ENCODE measurements at regions not wholly inside any gene's neighbourhood (a gene's known extent, or its start where the extent isn't known, plus 50 kb on each side); places are given as distances from the start of the nearest gene placed in this dataset.

DNA sequence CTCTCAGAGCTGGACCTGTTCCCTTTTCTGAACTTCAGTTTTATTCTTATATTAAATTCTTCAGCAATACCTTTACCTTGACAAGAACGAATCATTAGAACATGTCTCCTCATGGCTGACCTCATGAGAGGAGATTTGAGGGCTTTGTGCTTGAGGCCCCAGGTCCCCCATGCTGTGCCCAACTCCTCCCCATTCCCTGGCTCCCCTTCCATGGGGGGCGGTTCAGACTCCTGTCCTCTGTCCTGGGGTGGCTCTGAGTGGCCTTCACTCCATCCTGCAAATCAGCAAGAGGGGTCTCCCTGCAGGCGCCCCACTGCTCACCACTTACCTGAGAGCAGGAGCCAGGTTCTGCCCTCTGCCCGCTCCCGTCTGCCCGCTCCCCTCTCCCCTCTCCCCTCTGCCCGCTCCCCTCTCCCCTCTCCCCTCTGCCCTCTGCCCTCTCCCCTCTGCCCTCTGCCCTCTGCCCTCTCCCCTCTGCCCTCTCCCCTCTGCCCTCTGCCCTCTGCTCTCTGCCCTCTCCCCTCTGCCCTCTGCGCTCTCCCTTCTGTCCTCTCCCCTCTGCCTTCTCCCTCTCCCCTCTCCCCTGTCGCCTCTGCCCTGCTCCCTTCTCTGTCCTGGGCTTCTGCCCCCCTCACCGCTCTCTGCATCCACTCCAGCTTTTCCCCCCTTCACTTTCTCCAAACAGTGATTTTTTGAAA, 98.7 kb upstream of the ALKAL2 start:
- DNase-seq: no peak
- no peak overlapping the region for H3K4me3 ChIP-seq (replicated peaks in 1 of 3)
- intact Hi-C loops (cut with DNase I): no loop called here
- TF ChIP-seq, protein P1, sequence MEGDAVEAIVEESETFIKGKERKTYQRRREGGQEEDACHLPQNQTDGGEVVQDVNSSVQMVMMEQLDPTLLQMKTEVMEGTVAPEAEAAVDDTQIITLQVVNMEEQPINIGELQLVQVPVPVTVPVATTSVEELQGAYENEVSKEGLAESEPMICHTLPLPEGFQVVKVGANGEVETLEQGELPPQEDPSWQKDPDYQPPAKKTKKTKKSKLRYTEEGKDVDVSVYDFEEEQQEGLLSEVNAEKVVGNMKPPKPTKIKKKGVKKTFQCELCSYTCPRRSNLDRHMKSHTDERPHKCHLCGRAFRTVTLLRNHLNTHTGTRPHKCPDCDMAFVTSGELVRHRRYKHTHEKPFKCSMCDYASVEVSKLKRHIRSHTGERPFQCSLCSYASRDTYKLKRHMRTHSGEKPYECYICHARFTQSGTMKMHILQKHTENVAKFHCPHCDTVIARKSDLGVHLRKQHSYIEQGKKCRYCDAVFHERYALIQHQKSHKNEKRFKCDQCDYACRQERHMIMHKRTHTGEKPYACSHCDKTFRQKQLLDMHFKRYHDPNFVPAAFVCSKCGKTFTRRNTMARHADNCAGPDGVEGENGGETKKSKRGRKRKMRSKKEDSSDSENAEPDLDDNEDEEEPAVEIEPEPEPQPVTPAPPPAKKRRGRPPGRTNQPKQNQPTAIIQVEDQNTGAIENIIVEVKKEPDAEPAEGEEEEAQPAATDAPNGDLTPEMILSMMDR (IDR thresholded peaks at IDR 0.05): no peak
- TF ChIP-seq POLR2A (IDR thresholded peaks at IDR 0.05): no peak
- WGBS, 2 donors: 75 to 83% methylated on average over 9 to 10 of the region's 10 CpGs
- H3K4me1 ChIP-seq: no peaks in the 10 kb centered on the region
- H3K27me3 ChIP-seq: no peaks in the 10 kb centered on the region
- H3K9me3 ChIP-seq: no peaks in the 10 kb centered on the region
- no peak overlapping the region for H3K27ac ChIP-seq
- H3K36me3 ChIP-seq: no peaks in the 10 kb centered on the region

DNA sequence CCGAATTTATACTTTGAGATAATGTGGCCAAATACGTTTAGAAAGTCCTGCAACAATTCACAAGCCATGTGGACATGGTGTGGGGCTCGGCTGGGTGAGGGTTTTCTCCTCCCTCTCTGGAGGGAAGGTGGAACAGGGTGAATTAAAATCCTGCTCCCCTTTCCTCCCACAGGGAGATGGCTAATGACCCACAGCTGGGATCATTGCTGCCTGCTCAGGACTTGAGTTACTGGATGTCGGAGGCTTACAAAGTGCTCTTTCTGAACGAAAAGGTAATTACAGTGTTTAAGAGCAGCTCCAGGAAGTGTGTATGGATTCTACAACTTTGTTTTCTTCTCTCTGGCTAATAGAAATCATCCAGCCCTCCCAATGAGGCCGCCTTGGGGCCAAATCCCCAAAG, 97.9 kb upstream of the ALKAL2 start:
- H3K36me3 ChIP-seq: no peaks in the 10 kb centered on the region
- H3K27ac ChIP-seq: no peak overlapping the region
- WGBS, 2 donors: 71 to 75% methylated on average over 6 of the region's 6 CpGs
- H3K4me1 ChIP-seq: no peaks in the 10 kb centered on the region
- no peaks in the 10 kb centered on the region for H3K9me3 ChIP-seq
- no peaks in the 10 kb centered on the region for H3K27me3 ChIP-seq
- intact Hi-C loops (cut with DNase I): no loop called here
- H3K4me3 ChIP-seq (replicated peaks in 1 of 3): no peak overlapping the region
- DNase-seq: no peak
- TF ChIP-seq, protein P1 (IDR thresholded peaks at IDR 0.05): no peak
- no peak for TF ChIP-seq POLR2A (IDR thresholded peaks at IDR 0.05)

DNA sequence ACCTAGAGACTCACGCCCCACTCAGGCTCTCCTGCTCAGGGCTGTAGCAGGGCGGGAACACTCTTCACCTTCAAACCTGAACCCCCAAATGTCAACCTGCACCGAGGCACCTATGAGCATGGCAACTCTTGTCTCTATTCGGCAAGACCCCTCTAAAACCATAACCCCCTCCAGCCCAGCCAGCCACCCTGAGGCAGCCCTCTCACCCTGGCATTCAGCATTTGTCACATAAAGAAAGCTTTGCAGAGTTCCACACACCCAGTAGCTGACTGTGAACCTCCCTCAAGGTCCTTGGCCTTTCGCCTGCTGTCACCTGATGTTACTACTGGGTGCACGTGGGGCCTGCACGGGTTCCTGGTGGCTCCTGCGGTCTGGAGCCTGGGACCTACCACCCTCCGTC, 97.2 kb upstream of the ALKAL2 start:
- Histone ChIP-seq H3K9me3 (no peaks in the 10 kb centered on the region), H3K36me3 (no peaks in the 10 kb centered on the region), H3K4me1 (no peaks in the 10 kb centered on the region), H3K4me3 (replicated peaks in 1 of 3) (no peak overlapping the region), H3K27me3 (no peaks in the 10 kb centered on the region), H3K27ac (no peak overlapping the region)
- WGBS, 2 donors: 75 to 82% methylated on average over 9 of the region's 9 CpGs
- intact Hi-C loops (cut with DNase I): no loop called here
- TF ChIP-seq, protein P1 (IDR thresholded peaks at IDR 0.05): no peak
- TF ChIP-seq POLR2A (IDR thresholded peaks at IDR 0.05): no peak
- peak in 1 of 2 donors; percentile 16 for DNase-seq

DNA sequence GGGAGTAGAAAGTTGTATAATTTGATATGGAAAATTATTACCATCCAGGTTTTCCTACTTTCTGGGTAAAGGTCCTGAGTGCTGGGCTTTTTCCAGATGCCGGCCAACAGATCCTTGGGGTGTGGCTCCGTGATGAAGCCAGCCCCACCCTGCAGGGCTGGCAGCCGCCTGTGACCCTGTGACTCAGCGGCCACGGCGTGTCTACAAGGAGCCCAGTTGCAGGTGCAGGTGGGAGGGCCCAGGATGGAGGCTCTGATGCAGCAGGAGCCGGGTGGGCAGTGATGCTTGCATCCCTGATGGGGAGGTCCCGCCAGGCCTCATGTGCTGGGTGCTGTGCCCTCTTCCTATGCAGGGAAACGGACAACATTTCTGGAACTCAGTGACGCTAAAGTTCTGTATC, 96.0 kb upstream of the ALKAL2 start:
- no peaks in the 10 kb centered on the region for H3K36me3 ChIP-seq
- H3K4me1 ChIP-seq: no peaks in the 10 kb centered on the region
- no peaks in the 10 kb centered on the region for H3K27me3 ChIP-seq
- no peak overlapping the region for H3K4me3 ChIP-seq (replicated peaks in 1 of 3)
- DNase-seq: no peak
- 89 to 94% methylated on average over 10 of the region's 10 CpGs for WGBS, 2 donors
- H3K27ac ChIP-seq: no peak overlapping the region
- H3K9me3 ChIP-seq: no peaks in the 10 kb centered on the region
- TF ChIP-seq, protein P1 (IDR thresholded peaks at IDR 0.05): no peak
- TF ChIP-seq POLR2A (IDR thresholded peaks at IDR 0.05): no peak
- intact Hi-C loops (cut with DNase I): no loop called here

DNA sequence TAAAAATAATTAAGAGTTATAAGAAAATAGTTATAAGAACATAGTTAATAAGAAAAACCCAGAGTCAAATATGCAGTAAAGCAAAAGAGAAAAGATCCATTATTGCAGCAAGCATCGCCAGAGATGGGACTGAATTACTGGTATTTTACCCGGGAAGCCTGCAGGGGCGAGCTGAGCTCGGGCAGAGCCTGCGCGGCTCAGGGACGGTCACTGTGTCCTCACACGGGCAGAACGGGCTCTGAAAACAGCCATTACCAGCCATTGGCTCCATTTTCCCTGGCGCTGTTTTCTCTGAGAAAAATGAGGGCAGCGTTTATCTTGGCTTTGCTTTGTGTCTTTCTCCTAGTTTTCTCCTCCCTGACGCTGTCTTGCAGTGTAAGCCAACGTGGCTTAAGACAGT, 95.3 kb upstream of the ALKAL2 start:
- H3K27ac ChIP-seq: no peak overlapping the region
- H3K4me3 ChIP-seq (replicated peaks in 1 of 3): no peak overlapping the region
- no peaks in the 10 kb centered on the region for H3K4me1 ChIP-seq
- no peaks in the 10 kb centered on the region for H3K27me3 ChIP-seq
- no peak for DNase-seq
- H3K9me3 ChIP-seq: no peaks in the 10 kb centered on the region
- intact Hi-C loops (cut with DNase I): no loop called here
- no peaks in the 10 kb centered on the region for H3K36me3 ChIP-seq
- TF ChIP-seq, protein P1 (IDR thresholded peaks at IDR 0.05): no peak
- no peak for TF ChIP-seq POLR2A (IDR thresholded peaks at IDR 0.05)
- 37 to 47% methylated on average over 13 of the region's 13 CpGs for WGBS, 2 donors

All from thyroid gland (tissue), 4 donors.